GM19193 (cell line): ENCODE measurements at regions not wholly inside any gene's neighbourhood (a gene's known extent, or its start where the extent isn't known, plus 50 kb on each side); places are given as distances from the start of the nearest gene placed in this dataset.

Experiments used
- POLR2A ChIP-seq: IDR thresholded peaks from 4 replicates; pipeline ENCODE4 v1.6.1; 2011; ENCODE audit not compliant: insufficient read depth, insufficient read length; ENCODE audit errors: extremely low read depth

- peak; percentile 74 for TF ChIP-seq POLR2A
Measured at GRCh38 chr2:87076253-87077123, 54.8 kb upstream of the PLGLB1 start.

- TF ChIP-seq POLR2A = no peak
Measured at GRCh38 chr2:87401726-87402345, 346.1 kb upstream of the PLGLB2 start.

- no peak for TF ChIP-seq POLR2A
Measured at GRCh38 chr2:87403893-87404175, 344.1 kb upstream of the PLGLB2 start.
